ENCODE measurements at regions not wholly inside any gene's neighbourhood (a gene's known extent, or its start where the extent isn't known, plus 50 kb on each side); places are given as distances from the start of the nearest gene placed in this dataset.
"Not testable (repeated sequence)": the region's sequence is repeated elsewhere in the genome, so short reads cannot be mapped to it uniquely, and the experiment has no call there.

DNA sequence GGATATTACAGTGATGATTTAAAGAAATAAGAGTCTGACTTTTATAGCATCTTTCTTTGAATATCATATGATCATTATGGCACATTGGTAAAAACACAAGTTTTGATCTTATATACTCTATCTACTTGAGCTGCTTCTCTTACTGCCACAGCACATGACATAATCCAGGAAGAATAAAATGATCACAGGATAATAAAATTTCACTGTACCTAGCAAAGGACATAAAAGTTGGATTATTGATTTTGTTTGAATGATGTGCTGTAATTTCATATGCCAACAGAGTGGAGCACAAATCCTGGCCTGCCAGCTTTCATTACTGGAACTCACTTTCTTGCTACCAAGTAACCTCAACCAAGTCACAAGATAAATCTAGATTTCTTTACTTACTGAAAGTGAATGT is 162.1 kb upstream of the NANOGP8 start:
- H3K27ac ChIP-seq (replicated peaks) = no peak overlapping the region
- DNase-seq (ENCODE audit: low read depth in 1 of 2, low spot score in 1 of 2) = no peak
- no peak overlapping the region for H3K4me3 ChIP-seq (replicated peaks; ENCODE audit: insufficient read depth, low read length)
- no peaks in the 10 kb centered on the region for H3K27me3 ChIP-seq (ENCODE audit: insufficient read depth, poor library complexity, severe bottlenecking)
- TF ChIP-seq SPI1 (IDR thresholded peaks at IDR 0.05; ENCODE audit: borderline replicate concordance, low read depth) (no peak), GABPA (IDR thresholded peaks at IDR 0.05; ENCODE audit: low read depth) (no peak), POLR2AphosphoS5 (IDR thresholded peaks at IDR 0.05; ENCODE audit: low read depth) (no peak)
- TF ChIP-seq, protein P1, sequence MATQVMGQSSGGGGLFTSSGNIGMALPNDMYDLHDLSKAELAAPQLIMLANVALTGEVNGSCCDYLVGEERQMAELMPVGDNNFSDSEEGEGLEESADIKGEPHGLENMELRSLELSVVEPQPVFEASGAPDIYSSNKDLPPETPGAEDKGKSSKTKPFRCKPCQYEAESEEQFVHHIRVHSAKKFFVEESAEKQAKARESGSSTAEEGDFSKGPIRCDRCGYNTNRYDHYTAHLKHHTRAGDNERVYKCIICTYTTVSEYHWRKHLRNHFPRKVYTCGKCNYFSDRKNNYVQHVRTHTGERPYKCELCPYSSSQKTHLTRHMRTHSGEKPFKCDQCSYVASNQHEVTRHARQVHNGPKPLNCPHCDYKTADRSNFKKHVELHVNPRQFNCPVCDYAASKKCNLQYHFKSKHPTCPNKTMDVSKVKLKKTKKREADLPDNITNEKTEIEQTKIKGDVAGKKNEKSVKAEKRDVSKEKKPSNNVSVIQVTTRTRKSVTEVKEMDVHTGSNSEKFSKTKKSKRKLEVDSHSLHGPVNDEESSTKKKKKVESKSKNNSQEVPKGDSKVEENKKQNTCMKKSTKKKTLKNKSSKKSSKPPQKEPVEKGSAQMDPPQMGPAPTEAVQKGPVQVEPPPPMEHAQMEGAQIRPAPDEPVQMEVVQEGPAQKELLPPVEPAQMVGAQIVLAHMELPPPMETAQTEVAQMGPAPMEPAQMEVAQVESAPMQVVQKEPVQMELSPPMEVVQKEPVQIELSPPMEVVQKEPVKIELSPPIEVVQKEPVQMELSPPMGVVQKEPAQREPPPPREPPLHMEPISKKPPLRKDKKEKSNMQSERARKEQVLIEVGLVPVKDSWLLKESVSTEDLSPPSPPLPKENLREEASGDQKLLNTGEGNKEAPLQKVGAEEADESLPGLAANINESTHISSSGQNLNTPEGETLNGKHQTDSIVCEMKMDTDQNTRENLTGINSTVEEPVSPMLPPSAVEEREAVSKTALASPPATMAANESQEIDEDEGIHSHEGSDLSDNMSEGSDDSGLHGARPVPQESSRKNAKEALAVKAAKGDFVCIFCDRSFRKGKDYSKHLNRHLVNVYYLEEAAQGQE (IDR thresholded peaks at IDR 0.05; ENCODE audit: insufficient replicate concordance, low read depth) = no peak
- TF ChIP-seq, protein P2, sequence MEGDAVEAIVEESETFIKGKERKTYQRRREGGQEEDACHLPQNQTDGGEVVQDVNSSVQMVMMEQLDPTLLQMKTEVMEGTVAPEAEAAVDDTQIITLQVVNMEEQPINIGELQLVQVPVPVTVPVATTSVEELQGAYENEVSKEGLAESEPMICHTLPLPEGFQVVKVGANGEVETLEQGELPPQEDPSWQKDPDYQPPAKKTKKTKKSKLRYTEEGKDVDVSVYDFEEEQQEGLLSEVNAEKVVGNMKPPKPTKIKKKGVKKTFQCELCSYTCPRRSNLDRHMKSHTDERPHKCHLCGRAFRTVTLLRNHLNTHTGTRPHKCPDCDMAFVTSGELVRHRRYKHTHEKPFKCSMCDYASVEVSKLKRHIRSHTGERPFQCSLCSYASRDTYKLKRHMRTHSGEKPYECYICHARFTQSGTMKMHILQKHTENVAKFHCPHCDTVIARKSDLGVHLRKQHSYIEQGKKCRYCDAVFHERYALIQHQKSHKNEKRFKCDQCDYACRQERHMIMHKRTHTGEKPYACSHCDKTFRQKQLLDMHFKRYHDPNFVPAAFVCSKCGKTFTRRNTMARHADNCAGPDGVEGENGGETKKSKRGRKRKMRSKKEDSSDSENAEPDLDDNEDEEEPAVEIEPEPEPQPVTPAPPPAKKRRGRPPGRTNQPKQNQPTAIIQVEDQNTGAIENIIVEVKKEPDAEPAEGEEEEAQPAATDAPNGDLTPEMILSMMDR (IDR thresholded peaks at IDR 0.05; ENCODE audit: insufficient read depth, low read length) = no peak

DNA sequence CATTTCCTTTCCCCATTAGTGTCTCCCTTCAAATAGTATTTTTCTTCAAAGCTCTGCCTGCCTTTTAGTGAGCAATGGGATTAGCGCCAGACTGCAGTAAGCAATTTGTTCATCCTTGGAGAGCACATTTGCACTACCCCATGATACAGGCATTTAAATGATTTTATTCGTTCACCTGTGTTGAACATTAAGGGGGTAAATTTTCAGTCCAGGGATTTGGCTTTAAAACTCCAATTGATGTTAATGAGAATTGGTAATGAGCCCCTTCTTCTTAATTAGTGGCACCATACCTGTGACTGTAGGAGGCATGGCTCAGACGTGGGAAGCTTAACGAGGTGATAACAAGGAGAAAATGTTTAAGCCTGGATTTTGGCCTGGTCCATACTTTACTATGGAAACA is 161.4 kb upstream of the NANOGP8 start:
- Histone ChIP-seq H3K27ac (replicated peaks) (no peak overlapping the region), H3K4me3 (replicated peaks; ENCODE audit: insufficient read depth, low read length) (no peak overlapping the region), H3K27me3 (ENCODE audit: insufficient read depth, poor library complexity, severe bottlenecking) (no peaks in the 10 kb centered on the region)
- TF ChIP-seq SPI1 (IDR thresholded peaks at IDR 0.05; ENCODE audit: borderline replicate concordance, low read depth) (no peak), GABPA (IDR thresholded peaks at IDR 0.05; ENCODE audit: low read depth) (no peak), POLR2AphosphoS5 (IDR thresholded peaks at IDR 0.05; ENCODE audit: low read depth) (no peak)
- TF ChIP-seq, protein P2 (IDR thresholded peaks at IDR 0.05; ENCODE audit: insufficient read depth, low read length) = no peak
- TF ChIP-seq, protein P1 (IDR thresholded peaks at IDR 0.05; ENCODE audit: insufficient replicate concordance, low read depth) = no peak
- no peak for DNase-seq (ENCODE audit: low read depth in 1 of 2, low spot score in 1 of 2)

- H3K27ac ChIP-seq (replicated peaks); H3K27me3 ChIP-seq (ENCODE audit: insufficient read depth, poor library complexity, severe bottlenecking); H3K4me3 ChIP-seq (replicated peaks; ENCODE audit: insufficient read depth, low read length); DNase-seq (ENCODE audit: low read depth in 1 of 2, low spot score in 1 of 2): not testable (repeated sequence)
These were observed 160.6 kb upstream of the NANOGP8 start for GRCh38 chr15:35245681-35246080.

DNA sequence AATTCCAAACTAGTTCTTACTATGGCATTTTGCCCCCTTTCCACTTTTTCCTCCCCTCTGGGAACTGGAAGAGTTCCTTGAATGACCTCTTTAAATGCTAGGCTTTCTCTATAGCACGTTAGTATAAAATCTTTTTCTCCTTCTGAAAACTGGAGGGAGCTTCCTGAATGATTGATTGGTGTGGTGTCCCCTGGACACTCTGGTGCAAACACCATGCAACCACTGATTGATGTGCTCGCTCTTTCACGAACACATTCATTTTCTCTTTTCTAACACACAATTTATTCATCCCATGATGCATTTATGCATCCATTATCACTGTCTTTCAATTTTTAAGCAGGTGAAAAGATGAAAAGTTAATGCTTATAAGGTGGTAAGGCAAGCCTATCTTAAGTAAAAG is 159.1 kb upstream of the NANOGP8 start:
- DNase-seq (ENCODE audit: low read depth in 1 of 2, low spot score in 1 of 2) = no peak
- Histone ChIP-seq H3K27ac (replicated peaks) (no peak overlapping the region), H3K4me3 (replicated peaks; ENCODE audit: insufficient read depth, low read length) (no peak overlapping the region), H3K27me3 (ENCODE audit: insufficient read depth, poor library complexity, severe bottlenecking) (no peaks in the 10 kb centered on the region)
- TF ChIP-seq POLR2AphosphoS5 (IDR thresholded peaks at IDR 0.05; ENCODE audit: low read depth) (no peak), GABPA (IDR thresholded peaks at IDR 0.05; ENCODE audit: low read depth) (no peak), SPI1 (IDR thresholded peaks at IDR 0.05; ENCODE audit: borderline replicate concordance, low read depth) (no peak)
- TF ChIP-seq, protein P1 (IDR thresholded peaks at IDR 0.05; ENCODE audit: insufficient replicate concordance, low read depth) = no peak
- TF ChIP-seq, protein P2 (IDR thresholded peaks at IDR 0.05; ENCODE audit: insufficient read depth, low read length) = no peak

Data from HL-60 (cell line).